NCI-H2171 treated with DMSO at 0.1 percent for 48 hours (cell line): ENCODE measurements at regions not wholly inside any gene's neighbourhood (a gene's known extent, or its start where the extent isn't known, plus 50 kb on each side); places are given as distances from the start of the nearest gene placed in this dataset.

Experiments
- DNase-seq: peaks from one replicate; lab custom pipeline; 2025; lab: John Stamatoyannopoulos, UW

GRCh38 chr5:67474597-67475238 is 278.1 kb upstream of the CD180 start:
- DNase-seq = no peak

GRCh38 chr5:67467110-67467509 is 270.5 kb upstream of the CD180 start:
- DNase-seq = no peak

- DNase-seq = no peak
Measured at GRCh38 chr5:67465537-67466207, 269.1 kb upstream of the CD180 start.

- DNase-seq = peak; percentile 26
Measured at GRCh38 chr5:67462147-67462546, 265.5 kb upstream of the CD180 start.

- no peak for DNase-seq
Measured at GRCh38 chr5:67459253-67459652, 262.7 kb upstream of the CD180 start.

GRCh38 chr5:67455970-67456369 is 259.4 kb upstream of the CD180 start:
- no peak for DNase-seq

GRCh38 chr5:67454957-67455561 is 258.5 kb upstream of the CD180 start:
- no peak for DNase-seq

GRCh38 chr5:67453111-67453905 is 256.7 kb upstream of the CD180 start:
- DNase-seq = no peak

- DNase-seq = no peak
Measured at GRCh38 chr5:67451640-67452279, 255.2 kb upstream of the CD180 start.

GRCh38 chr5:67447732-67448131 is 251.1 kb upstream of the CD180 start:
- DNase-seq = no peak

- no peak for DNase-seq
Measured at GRCh38 chr5:67437905-67438845, 241.6 kb upstream of the CD180 start.

GRCh38 chr5:67435032-67435431 is 238.4 kb upstream of the CD180 start:
- no peak for DNase-seq

GRCh38 chr5:67434466-67434865 is 237.9 kb upstream of the CD180 start:
- DNase-seq = no peak

- DNase-seq = no peak
Measured at GRCh38 chr5:67432606-67433005, 236.0 kb upstream of the CD180 start.

- DNase-seq = no peak
Measured at GRCh38 chr5:67431191-67431590, 234.6 kb upstream of the CD180 start.

GRCh38 chr5:67427850-67428298 is 231.3 kb upstream of the CD180 start:
- DNase-seq = no peak

GRCh38 chr5:67426961-67427849 is 230.6 kb upstream of the CD180 start:
- no peak for DNase-seq

- DNase-seq = no peak
Measured at GRCh38 chr5:67425514-67425913, 228.9 kb upstream of the CD180 start.

- DNase-seq = no peak
Measured at GRCh38 chr5:67417839-67418238, 221.2 kb upstream of the CD180 start.

- no peak for DNase-seq
Measured at GRCh38 chr5:67416986-67417385, 220.4 kb upstream of the CD180 start.
